ENCODE measurements at regions not wholly inside any gene's neighbourhood (a gene's known extent, or its start where the extent isn't known, plus 50 kb on each side); places are given as distances from the start of the nearest gene placed in this dataset.

GRCh38 chr1:30035522-30036228 lies 687.7 kb downstream of the MATN1 start:
- FAIRE-seq (no peak), DNase-seq (ENCODE audit: insufficient read length) (no peak)
- TF ChIP-seq TAF1 (IDR thresholded peaks at IDR 0.05; ENCODE audit: borderline replicate concordance, low read depth, low read length), result no peak
- TF ChIP-seq POLR2A (IDR thresholded peaks at IDR 0.05; ENCODE audit: low read depth, low read length), result no peak
- no peak for TF ChIP-seq POLR2AphosphoS5 (IDR thresholded peaks at IDR 0.05; ENCODE audit: low read depth, low read length)

- no peak for DNase-seq (ENCODE audit: insufficient read length)
- no peak for FAIRE-seq
- TF ChIP-seq TAF1 (IDR thresholded peaks at IDR 0.05; ENCODE audit: borderline replicate concordance, low read depth, low read length), result no peak
Observed at GRCh38 chr1:30034627-30035521, 688.5 kb downstream of the MATN1 start.

GRCh38 chr1:30034105-30034626 lies 689.2 kb downstream of the MATN1 start:
- DNase-seq (ENCODE audit: insufficient read length), result no peak
- no peak for FAIRE-seq
- TF ChIP-seq POLR2AphosphoS5 (IDR thresholded peaks at IDR 0.05; ENCODE audit: low read depth, low read length) (no peak), POLR2A (IDR thresholded peaks at IDR 0.05; ENCODE audit: low read depth, low read length) (no peak), TAF1 (IDR thresholded peaks at IDR 0.05; ENCODE audit: borderline replicate concordance, low read depth, low read length) (no peak)

- TF ChIP-seq TAF1 (IDR thresholded peaks at IDR 0.05; ENCODE audit: borderline replicate concordance, low read depth, low read length), result no peak
- DNase-seq (ENCODE audit: insufficient read length) (no peak), FAIRE-seq (no peak)
Observed at GRCh38 chr1:30033256-30034104, 689.9 kb downstream of the MATN1 start.

GRCh38 chr1:30032302-30032701 lies 691.1 kb downstream of the MATN1 start:
- no peak for FAIRE-seq
- TF ChIP-seq TAF1 (IDR thresholded peaks at IDR 0.05; ENCODE audit: borderline replicate concordance, low read depth, low read length), result no peak
- no peak for TF ChIP-seq POLR2A (IDR thresholded peaks at IDR 0.05; ENCODE audit: low read depth, low read length)
- no peak for TF ChIP-seq POLR2AphosphoS5 (IDR thresholded peaks at IDR 0.05; ENCODE audit: low read depth, low read length)
- DNase-seq (ENCODE audit: insufficient read length), result no peak

- DNase-seq (ENCODE audit: insufficient read length), result no peak
- no peak for FAIRE-seq
- TF ChIP-seq POLR2AphosphoS5 (IDR thresholded peaks at IDR 0.05; ENCODE audit: low read depth, low read length), result no peak
- no peak for TF ChIP-seq TAF1 (IDR thresholded peaks at IDR 0.05; ENCODE audit: borderline replicate concordance, low read depth, low read length)
- TF ChIP-seq POLR2A (IDR thresholded peaks at IDR 0.05; ENCODE audit: low read depth, low read length), result no peak
Observed at GRCh38 chr1:30029677-30030076, 693.7 kb downstream of the MATN1 start.

GRCh38 chr1:30028939-30029338 lies 694.4 kb downstream of the MATN1 start:
- FAIRE-seq (no peak), DNase-seq (ENCODE audit: insufficient read length) (no peak)
- no peak for TF ChIP-seq TAF1 (IDR thresholded peaks at IDR 0.05; ENCODE audit: borderline replicate concordance, low read depth, low read length)
- TF ChIP-seq POLR2A (IDR thresholded peaks at IDR 0.05; ENCODE audit: low read depth, low read length), result no peak
- no peak for TF ChIP-seq POLR2AphosphoS5 (IDR thresholded peaks at IDR 0.05; ENCODE audit: low read depth, low read length)

- FAIRE-seq, result no peak
- no peak for TF ChIP-seq POLR2A (IDR thresholded peaks at IDR 0.05; ENCODE audit: low read depth, low read length)
- DNase-seq (ENCODE audit: insufficient read length), result no peak
Observed at GRCh38 chr1:30028283-30028682, 695.1 kb downstream of the MATN1 start.

- no peak for DNase-seq (ENCODE audit: insufficient read length)
- no peak for FAIRE-seq
- TF ChIP-seq POLR2A (IDR thresholded peaks at IDR 0.05; ENCODE audit: low read depth, low read length) (no peak), TAF1 (IDR thresholded peaks at IDR 0.05; ENCODE audit: borderline replicate concordance, low read depth, low read length) (no peak), POLR2AphosphoS5 (IDR thresholded peaks at IDR 0.05; ENCODE audit: low read depth, low read length) (no peak)
Observed at GRCh38 chr1:30027247-30027646, 696.1 kb downstream of the MATN1 start.

GRCh38 chr1:30024411-30025195 lies 698.8 kb downstream of the MATN1 start:
- FAIRE-seq, result no peak
- no peak for DNase-seq (ENCODE audit: insufficient read length)
- no peak for TF ChIP-seq TAF1 (IDR thresholded peaks at IDR 0.05; ENCODE audit: borderline replicate concordance, low read depth, low read length)
- no peak for TF ChIP-seq POLR2A (IDR thresholded peaks at IDR 0.05; ENCODE audit: low read depth, low read length)
- TF ChIP-seq POLR2AphosphoS5 (IDR thresholded peaks at IDR 0.05; ENCODE audit: low read depth, low read length), result no peak
